Small intestine (tissue), 7 donors: ENCODE measurements at regions not wholly inside any gene's neighbourhood (a gene's known extent, or its start where the extent isn't known, plus 50 kb on each side); places are given as distances from the start of the nearest gene placed in this dataset.

Source experiments
- DNase-seq, 2 donors: peaks; one replicate each; pipeline versions ENCODE4 v3.0.0 to v3.0.0-alpha.2; 2013
- FAIRE-seq: peaks from 2 replicates; lab custom pipeline; 2012; peaks lifted over from hg19 to GRCh38; lab: Jason Lieb, UNC
- H3K27ac ChIP-seq, 3 donors: one replicate each; pipeline ENCODE4 v1.5.1; 2013; ENCODE audit warnings: low read length in 2 of 3, mild to moderate bottlenecking in 2 of 3, control low read depth in 1 of 3, inconsistent platforms in 1 of 3, low read depth in 1 of 3, moderate library complexity in 1 of 3
- H3K27me3 ChIP-seq, 3 donors: one replicate each; pipeline ENCODE4 v1.6.1; 2013; ENCODE audit warnings: low read length in 3 of 3, inconsistent platforms in 1 of 3; ENCODE audit not compliant: control insufficient read depth in 3 of 3, insufficient read depth in 3 of 3
- H3K36me3 ChIP-seq, 3 donors: one replicate each; pipeline ENCODE4 v1.6.1; 2013; ENCODE audit warnings: low read length in 3 of 3, inconsistent platforms in 1 of 3, low read depth in 1 of 3, mild to moderate bottlenecking in 1 of 3, moderate library complexity in 1 of 3; ENCODE audit not compliant: control insufficient read depth in 3 of 3, insufficient read depth in 2 of 3
- H3K4me1 ChIP-seq, 3 donors: one replicate each; pipeline ENCODE4 v1.6.1; 2013; ENCODE audit warnings: low read length in 2 of 3, inconsistent platforms in 1 of 3, low read depth in 1 of 3, mild to moderate bottlenecking in 1 of 3, moderate library complexity in 1 of 3; ENCODE audit not compliant: control insufficient read depth in 3 of 3, insufficient read depth in 2 of 3
- H3K4me3 ChIP-seq, 3 donors: one replicate each; pipeline ENCODE4 v1.5.1; 2013; ENCODE audit warnings: low read length in 3 of 3, control low read depth in 1 of 3, inconsistent platforms in 1 of 3, low read depth in 1 of 3, mild to moderate bottlenecking in 1 of 3, moderate library complexity in 1 of 3
- H3K9me3 ChIP-seq, 2 donors: one replicate each; pipeline ENCODE4 v1.6.1; 2013; ENCODE audit warnings: low read depth in 1 of 2, low read length in 1 of 2; ENCODE audit not compliant: control insufficient read depth in 2 of 2, insufficient read depth in 1 of 2
- WGBS, 3 donors: extraction: QIAGEN DNeasy Blood & Tissue Kit; methylation state at CpG; one replicate each; pipeline ENCODE4 v1.1.7; 2013; 5-methylcytosine and 5-hydroxymethylcytosine counted together
- donor health status: healthy with polysubstance abuse.
- donor health status: control.
- donor health status: control.
- donor health status: Bipolar disorder and iron deficiency.
- donor health status: healthy.

DNA sequence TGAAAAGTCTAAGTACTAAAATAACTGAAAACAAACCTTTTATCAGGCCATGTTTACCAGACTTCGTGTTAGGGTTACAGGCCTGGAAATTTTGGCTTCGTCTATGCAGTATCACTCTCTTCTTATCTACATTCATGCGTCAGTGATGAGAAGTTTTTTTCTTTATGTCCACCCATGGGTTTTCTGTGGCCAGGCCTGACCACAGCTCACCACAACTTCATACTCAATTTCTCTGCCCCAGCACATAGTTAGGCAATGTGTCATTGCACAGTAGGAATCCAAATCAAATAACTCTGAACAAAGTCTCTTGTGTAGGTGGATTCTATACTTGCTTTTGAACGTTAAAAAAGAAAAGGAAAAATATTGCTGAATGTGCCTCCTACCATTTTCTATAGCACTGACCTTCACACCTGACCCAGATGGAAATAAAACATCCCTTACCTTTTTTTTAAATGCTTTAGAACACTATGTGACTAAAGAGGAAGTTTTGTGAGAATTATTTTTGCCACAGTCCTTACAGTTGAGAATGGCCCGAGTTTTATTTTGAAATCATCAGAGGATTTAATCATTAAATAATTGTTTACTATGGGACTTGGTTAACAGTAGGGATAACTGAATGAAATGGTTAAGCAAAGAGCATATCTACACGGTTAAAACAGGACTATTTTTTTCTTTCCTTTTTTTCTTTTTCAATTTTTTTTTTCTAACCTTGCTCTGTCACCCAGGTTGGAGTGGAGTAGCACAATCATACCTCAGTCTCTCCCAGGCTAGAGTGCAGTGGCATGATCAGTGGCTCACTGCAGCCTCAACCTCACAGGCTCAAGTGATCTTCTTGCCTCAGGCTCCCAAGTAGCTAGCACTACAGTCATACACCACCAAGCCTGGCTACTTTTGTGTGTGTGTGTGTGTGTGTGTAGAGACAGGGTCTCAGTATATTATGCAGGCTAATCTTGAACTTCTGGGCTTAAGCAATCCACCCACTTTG is 1247.0 kb upstream of the ACO1 start:
- WGBS, 3 donors = 57 to 73% (median 62%) methylated on average over 6 of the region's 6 CpGs
- H3K36me3 ChIP-seq = no peaks in the 10 kb centered on the region
- no peaks in the 10 kb centered on the region for H3K27me3 ChIP-seq
- H3K27ac ChIP-seq = no peak overlapping the region
- no peak overlapping the region for H3K4me3 ChIP-seq
- DNase-seq (no peak), FAIRE-seq (no peak)
- H3K4me1 ChIP-seq = no peaks in the 10 kb centered on the region
- no peaks in the 10 kb centered on the region for H3K9me3 ChIP-seq

DNA sequence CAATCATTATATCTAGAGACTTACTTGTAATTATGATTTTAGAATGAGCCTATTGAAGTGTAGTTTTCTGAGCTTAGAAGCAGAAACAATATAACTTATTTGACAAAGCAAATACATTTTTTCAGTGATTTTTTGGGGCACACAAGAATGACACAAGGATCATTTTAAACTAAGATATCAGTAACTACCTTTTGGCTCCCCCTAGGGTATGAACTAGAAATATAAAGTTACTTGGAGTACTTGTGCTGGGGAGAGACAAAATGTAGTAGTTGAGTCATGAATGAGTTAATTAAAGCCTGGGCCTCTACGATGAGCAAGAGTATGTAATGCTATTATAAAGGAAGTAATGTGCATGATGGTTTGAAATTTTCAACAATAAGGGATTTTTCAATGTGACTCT is 1244.1 kb upstream of the ACO1 start:
- H3K4me3 ChIP-seq = no peak overlapping the region
- no peaks in the 10 kb centered on the region for H3K4me1 ChIP-seq
- H3K27ac ChIP-seq = no peak overlapping the region
- H3K9me3 ChIP-seq = no peaks in the 10 kb centered on the region
- H3K27me3 ChIP-seq = no peaks in the 10 kb centered on the region
- no peak for FAIRE-seq
- H3K36me3 ChIP-seq = no peaks in the 10 kb centered on the region
- 5 to 16% (median 5%) methylated on average over 1 of the region's 1 CpG for WGBS, 3 donors
- peak in 1 of 2 donors; percentile 6 for DNase-seq

DNA sequence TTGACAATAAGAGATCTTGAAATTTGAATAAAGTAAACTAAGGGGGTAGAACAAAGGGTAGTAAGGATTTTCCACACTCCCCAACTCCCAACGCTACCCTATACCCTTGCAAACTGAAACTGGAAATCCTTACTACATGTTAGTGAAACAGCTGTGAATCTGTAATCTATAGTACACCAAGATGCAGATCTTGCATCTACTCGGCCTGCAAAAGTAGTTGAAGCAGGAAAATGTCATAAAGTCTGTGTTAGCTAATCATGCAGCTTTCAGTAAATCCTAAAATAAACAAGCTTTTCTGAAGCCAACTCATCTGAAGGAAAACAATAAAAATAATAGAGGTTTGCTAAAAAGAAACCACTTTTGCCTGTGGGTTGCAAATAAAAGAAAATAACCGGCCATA is 1242.0 kb upstream of the ACO1 start:
- Histone ChIP-seq H3K36me3 (no peaks in the 10 kb centered on the region), H3K27me3 (no peaks in the 10 kb centered on the region), H3K27ac (no peak overlapping the region), H3K9me3 (no peaks in the 10 kb centered on the region), H3K4me1 (no peaks in the 10 kb centered on the region), H3K4me3 (no peak overlapping the region)
- FAIRE-seq (no peak), DNase-seq (no peak)
- 59 to 67% (median 63%) methylated on average over 3 of the region's 3 CpGs for WGBS, 3 donors

DNA sequence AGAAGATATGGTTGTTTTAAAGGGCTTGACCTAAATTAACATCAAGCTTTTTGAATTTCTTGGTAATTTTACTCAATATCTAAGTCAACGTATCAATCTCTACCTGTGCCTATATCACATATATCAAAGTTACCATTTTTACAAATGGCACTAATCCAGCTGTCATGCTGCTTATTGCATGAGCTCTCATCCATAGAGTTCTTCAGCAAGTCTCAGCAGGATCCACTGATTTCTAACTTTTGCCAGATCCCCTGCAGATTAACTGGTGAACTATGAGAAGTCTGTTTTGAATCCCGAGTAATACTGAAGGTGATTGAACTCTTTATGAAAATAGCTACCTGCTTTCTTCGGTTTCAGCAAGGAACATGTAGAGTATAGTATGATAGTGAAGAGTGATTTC is 1239.8 kb upstream of the ACO1 start:
- H3K9me3 ChIP-seq = no peaks in the 10 kb centered on the region

DNA sequence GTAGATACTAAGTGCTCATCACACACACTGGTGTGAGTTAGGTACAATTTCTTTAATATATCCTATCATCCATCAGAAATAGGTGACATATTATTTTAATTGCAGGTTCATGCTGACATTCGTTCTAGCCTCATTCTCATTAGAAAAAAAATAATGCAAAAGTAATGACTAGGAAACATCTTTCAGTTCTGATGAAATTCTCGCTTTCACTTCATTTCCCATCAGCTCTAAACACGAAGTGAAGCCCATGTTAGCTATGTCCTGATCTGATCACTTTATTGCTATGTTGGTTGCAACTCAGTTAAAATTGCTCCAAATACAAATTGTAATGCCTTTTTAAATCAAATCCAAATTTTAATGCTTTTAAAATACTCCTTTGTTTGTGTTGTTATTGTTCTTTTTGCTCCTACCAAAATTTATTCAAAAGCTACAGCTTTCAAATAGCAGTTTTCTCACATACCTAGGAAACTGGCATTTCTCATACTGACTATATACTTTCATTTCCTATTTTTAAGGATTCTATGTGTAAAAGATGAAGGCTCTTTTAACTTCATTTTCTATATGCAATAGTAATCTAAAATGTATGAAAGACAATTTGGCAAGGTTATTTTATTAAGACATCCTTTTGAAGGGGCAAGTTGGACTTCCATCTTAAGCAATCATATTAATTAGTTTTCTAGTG is 1237.8 kb upstream of the ACO1 start:
- Histone ChIP-seq H3K4me1 (no peaks in the 10 kb centered on the region), H3K27ac (no peak overlapping the region), H3K9me3 (no peaks in the 10 kb centered on the region), H3K36me3 (no peaks in the 10 kb centered on the region), H3K4me3 (no peak overlapping the region), H3K27me3 (no peaks in the 10 kb centered on the region)
- no peak for DNase-seq
- WGBS, 3 donors = 65 to 76% (median 72%) methylated on average over 3 of the region's 3 CpGs
- FAIRE-seq = no peak

More for the DNA sequence above, 1239.8 kb upstream of the ACO1 start:
- no peak overlapping the region for H3K4me3 ChIP-seq
- H3K4me1 ChIP-seq = no peaks in the 10 kb centered on the region
- H3K27ac ChIP-seq = no peak overlapping the region
- WGBS, 3 donors = 78 to 91% (median 89%) methylated on average over 3 of the region's 3 CpGs
- no peaks in the 10 kb centered on the region for H3K36me3 ChIP-seq
- FAIRE-seq = no peak
- DNase-seq = no peak
- H3K27me3 ChIP-seq = no peaks in the 10 kb centered on the region

DNA sequence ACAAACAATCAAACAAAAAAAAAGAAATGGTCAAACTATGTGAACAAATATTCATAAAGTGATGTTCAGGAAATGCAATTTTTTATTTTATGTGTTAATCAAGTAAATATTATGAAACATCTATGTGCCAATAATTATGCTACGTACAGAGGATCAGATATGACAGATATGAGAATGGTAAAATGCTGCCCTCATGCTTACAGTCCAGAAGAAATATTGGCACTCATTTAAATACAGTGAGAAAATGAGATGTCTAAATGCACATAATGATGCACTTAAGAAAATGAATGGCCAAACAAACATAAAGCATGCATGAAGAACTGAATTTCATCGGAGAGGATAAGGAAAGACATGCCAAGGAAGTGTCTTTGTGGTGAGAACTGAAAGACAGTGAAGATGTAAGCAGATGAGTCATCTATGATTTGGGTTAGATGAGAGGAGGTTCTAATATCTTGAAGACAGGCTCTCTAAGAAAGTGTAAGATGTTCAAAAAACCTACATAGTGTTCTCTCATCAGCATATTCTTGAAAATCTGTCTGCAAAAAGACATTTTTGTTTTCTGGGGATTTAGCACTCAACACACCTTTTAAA is 1231.1 kb upstream of the ACO1 start:
- H3K4me3 ChIP-seq = no peak overlapping the region
- no peaks in the 10 kb centered on the region for H3K36me3 ChIP-seq
- FAIRE-seq = no peak
- peak in 1 of 2 donors; percentile 3 for DNase-seq
- H3K9me3 ChIP-seq = no peaks in the 10 kb centered on the region
- 51 to 65% (median 56%) methylated on average over 2 of the region's 2 CpGs for WGBS, 3 donors
- no peak overlapping the region for H3K27ac ChIP-seq
- H3K4me1 ChIP-seq = no peaks in the 10 kb centered on the region
- no peaks in the 10 kb centered on the region for H3K27me3 ChIP-seq

DNA sequence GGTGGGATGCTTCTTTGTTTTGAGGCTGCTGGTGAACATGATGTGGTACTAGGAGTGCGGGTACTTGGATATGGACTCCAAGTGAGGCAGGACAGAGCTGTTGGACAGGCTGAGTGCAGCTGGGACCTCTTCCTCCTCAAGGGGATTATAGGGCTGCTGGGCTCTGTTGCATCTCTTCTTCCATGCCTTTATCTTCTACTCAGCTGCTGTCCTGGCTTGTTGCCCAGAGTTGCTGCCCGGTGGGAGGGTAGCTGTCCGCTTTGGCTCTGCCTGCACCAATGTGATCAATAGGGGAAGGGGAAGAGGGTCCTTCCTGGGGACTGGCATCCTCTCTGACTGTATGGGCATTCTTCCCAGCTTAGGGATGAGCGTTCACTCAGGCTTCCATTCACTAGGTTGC is 1217.9 kb upstream of the ACO1 start:
- H3K27me3 ChIP-seq = no peaks in the 10 kb centered on the region
- DNase-seq (no peak), FAIRE-seq (no peak)
- 70 to 80% (median 72%) methylated on average over 4 of the region's 4 CpGs for WGBS, 3 donors
- H3K4me3 ChIP-seq = no peak overlapping the region
- H3K4me1 ChIP-seq = no peaks in the 10 kb centered on the region
- H3K36me3 ChIP-seq = no peaks in the 10 kb centered on the region
- H3K27ac ChIP-seq = no peak overlapping the region
- H3K9me3 ChIP-seq = no peaks in the 10 kb centered on the region

DNA sequence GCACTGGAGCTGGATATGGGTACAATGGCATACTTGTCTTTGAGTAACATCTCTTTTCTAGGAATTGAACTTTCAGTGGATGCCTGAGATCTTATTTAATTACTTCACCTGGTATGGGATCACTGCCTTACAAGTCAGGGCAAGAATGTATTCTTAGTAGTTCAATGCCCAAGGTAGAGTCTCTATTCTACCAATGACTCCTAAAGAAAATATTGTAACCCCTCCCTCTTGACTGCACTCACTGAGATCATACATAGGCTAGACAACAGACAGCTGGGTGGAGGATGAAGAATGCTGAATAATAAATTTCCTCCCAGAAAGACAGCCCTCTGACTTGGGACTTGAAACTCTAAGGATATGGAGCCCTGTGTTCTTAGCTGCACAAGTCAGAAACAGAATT is 1216.3 kb upstream of the ACO1 start:
- Histone ChIP-seq H3K36me3 (no peaks in the 10 kb centered on the region), H3K27me3 (no peaks in the 10 kb centered on the region), H3K27ac (no peak overlapping the region), H3K4me1 (no peaks in the 10 kb centered on the region), H3K4me3 (no peak overlapping the region), H3K9me3 (no peaks in the 10 kb centered on the region)
- DNase-seq (no peak), FAIRE-seq (no peak)
